Adrenal gland (tissue), 9 donors: ENCODE measurements at regions not wholly inside any gene's neighbourhood (a gene's known extent, or its start where the extent isn't known, plus 50 kb on each side); places are given as distances from the start of the nearest gene placed in this dataset.

Experiments used
- DNase-seq, 7 donors: peaks; one replicate each; pipeline ENCODE4 v3.0.0-alpha.2; 2019 to 2020
- H3K27ac ChIP-seq, 5 donors: fragments of 200-600 bp; sonication (generic) in 4 of 5; 1 replicate in 3 of 5; 2 replicates in 2 of 5; pipeline versions ENCODE4 v1.5.1 to v1.8.0; 2016 to 2020; ENCODE audit warnings: mild to moderate bottlenecking in 1 of 5
- H3K27me3 ChIP-seq: fragments of 200-600 bp; 2 replicates; pipeline ENCODE4 v1.8.0; 2021
- H3K36me3 ChIP-seq, 2 donors: fragments of 200-600 bp; replicated peaks in 1 of 2; 1 replicate in 1 of 2; 2 replicates in 1 of 2; pipeline versions ENCODE4 v1.5.1 to v1.8.0; 2018 to 2022
- H3K4me1 ChIP-seq, 2 donors: fragments of 200-600 bp; replicated peaks in 1 of 2; 1 replicate in 1 of 2; 2 replicates in 1 of 2; pipeline versions ENCODE4 v1.5.1 to v1.8.0; 2018 to 2021
- H3K4me3 ChIP-seq, 4 donors: fragments of 200-600 bp; sonication (generic) in 3 of 4; one replicate each; pipeline ENCODE4 v1.5.1; 2016 to 2018
- H3K9me3 ChIP-seq, 3 donors: fragments of 200-600 bp; sonication (generic) in 1 of 3; replicated peaks in 1 of 3; 1 replicate in 2 of 3; 2 replicates in 1 of 3; pipeline versions ENCODE4 v1.5.1 to v1.8.0; 2016 to 2021
- POLR2A ChIP-seq, 2 donors: fragments of 450-650 bp; IDR thresholded peaks; one replicate each; pipeline ENCODE4 v1.6.1; 2017; ENCODE audit warnings: antibody characterized with exemption in 2 of 2, mild to moderate bottlenecking in 2 of 2, moderate library complexity in 1 of 2
- WGBS, 4 donors: extraction: QIAGEN DNeasy Blood & Tissue Kit in 2 of 4; methylation state at CpG; one replicate each; pipeline versions ENCODE4 v1.1.5 to v1.1.7; 2013 to 2017; 5-methylcytosine and 5-hydroxymethylcytosine counted together
- intact Hi-C, 2 donors: fragments of 100-400 bp; cut with DNase I; formaldehyde crosslinking; loops; one replicate each; pipeline versions ENCODE4 v1.14.1 to v1.15.0; 2022 to 2023
- TF ChIP-seq, protein P1 (sequence below), 6 experiments: fragments of 450-650 bp in 4 of 6; fragments of 200-600 bp in 2 of 6; sonication (generic) in 1 of 6; IDR thresholded peaks; 1 replicate in 5 of 6; 2 replicates in 1 of 6; pipeline versions ENCODE4 v1.5.1 to v1.8.0; 2016 to 2021; ENCODE audit warnings: antibody characterized with exemption in 6 of 6, mild to moderate bottlenecking in 2 of 6, moderate library complexity in 1 of 6
- donor health status: healthy with polysubstance abuse.
- donor health status: Bipolar disorder and iron deficiency.
- donor health status: DM: yes; HTN: yes; CAD: no.
- donor health status: DM: no; HTN: no; CAD: no.
- donor health status: DM: no; HTN: no; CAD: no.

DNA sequence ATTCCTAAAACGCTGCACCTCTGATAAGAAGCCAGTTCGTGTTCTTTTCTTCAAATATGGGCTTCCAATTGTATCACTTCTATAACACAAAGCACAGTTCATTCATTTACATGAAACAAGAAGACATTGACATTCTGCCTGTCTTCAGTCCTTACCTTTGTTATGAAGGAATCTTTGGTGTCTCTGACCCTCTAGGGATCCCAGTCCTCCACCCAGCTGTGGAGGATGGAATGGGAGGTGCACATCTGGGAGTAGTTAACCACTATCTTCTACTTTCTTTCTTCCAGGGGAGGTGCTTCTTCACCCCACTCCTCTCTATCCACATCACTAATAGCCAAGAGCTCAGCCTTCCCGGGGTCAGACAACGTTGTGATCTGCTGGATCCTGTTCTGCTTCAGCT, 233.4 kb downstream of the CDC5L start:
- TF ChIP-seq, protein P1, sequence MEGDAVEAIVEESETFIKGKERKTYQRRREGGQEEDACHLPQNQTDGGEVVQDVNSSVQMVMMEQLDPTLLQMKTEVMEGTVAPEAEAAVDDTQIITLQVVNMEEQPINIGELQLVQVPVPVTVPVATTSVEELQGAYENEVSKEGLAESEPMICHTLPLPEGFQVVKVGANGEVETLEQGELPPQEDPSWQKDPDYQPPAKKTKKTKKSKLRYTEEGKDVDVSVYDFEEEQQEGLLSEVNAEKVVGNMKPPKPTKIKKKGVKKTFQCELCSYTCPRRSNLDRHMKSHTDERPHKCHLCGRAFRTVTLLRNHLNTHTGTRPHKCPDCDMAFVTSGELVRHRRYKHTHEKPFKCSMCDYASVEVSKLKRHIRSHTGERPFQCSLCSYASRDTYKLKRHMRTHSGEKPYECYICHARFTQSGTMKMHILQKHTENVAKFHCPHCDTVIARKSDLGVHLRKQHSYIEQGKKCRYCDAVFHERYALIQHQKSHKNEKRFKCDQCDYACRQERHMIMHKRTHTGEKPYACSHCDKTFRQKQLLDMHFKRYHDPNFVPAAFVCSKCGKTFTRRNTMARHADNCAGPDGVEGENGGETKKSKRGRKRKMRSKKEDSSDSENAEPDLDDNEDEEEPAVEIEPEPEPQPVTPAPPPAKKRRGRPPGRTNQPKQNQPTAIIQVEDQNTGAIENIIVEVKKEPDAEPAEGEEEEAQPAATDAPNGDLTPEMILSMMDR (IDR thresholded peaks at IDR 0.05), result no peak
- TF ChIP-seq POLR2A (IDR thresholded peaks at IDR 0.05), result no peak
- no peak overlapping the region for H3K27ac ChIP-seq
- no peaks in the 10 kb centered on the region for H3K4me1 ChIP-seq
- H3K36me3 ChIP-seq, result no peaks in the 10 kb centered on the region
- no peaks in the 10 kb centered on the region for H3K9me3 ChIP-seq
- H3K27me3 ChIP-seq, result no peaks in the 10 kb centered on the region
- intact Hi-C loops, result no loop called here
- 77 to 90% (median 89%) methylated on average over 4 of the region's 4 CpGs for WGBS, 4 donors
- no peak overlapping the region for H3K4me3 ChIP-seq
- no peak for DNase-seq

GRCh38 chr6:44621846-44622245, 234.3 kb downstream of the CDC5L start:
- Histone ChIP-seq H3K36me3 (no peaks in the 10 kb centered on the region), H3K9me3 (no peaks in the 10 kb centered on the region), H3K27ac (no peak overlapping the region), H3K27me3 (no peaks in the 10 kb centered on the region), H3K4me3 (no peak overlapping the region), H3K4me1 (no peaks in the 10 kb centered on the region)
- TF ChIP-seq POLR2A (IDR thresholded peaks at IDR 0.05), result no peak
- TF ChIP-seq, protein P1 (IDR thresholded peaks at IDR 0.05), result no peak
- no peak for DNase-seq
- WGBS, 4 donors, result 70 to 74% (median 72%) methylated on average over 2 of the region's 2 CpGs
- intact Hi-C loops, result no loop called here

DNA sequence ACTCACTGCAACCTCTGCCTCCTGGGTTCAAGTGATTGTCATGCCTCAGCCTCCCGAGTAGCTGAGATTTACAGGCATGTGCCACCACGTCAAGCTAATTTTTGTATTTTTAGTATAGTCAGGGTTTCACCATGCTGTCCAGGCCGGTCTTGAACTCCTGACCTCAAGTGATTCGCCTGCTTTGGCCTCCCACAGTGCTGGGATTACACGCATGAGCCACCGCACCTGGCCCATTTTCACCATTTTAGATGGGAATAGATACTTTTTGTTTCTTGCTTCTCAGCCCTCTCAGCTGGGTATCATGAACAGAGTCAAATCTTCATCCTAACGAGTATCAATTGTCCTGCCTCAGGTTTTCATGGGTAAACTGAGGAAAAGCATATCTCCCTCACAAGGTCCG, 235.0 kb downstream of the CDC5L start:
- 79 to 84% (median 82%) methylated on average over 8 of the region's 8 CpGs for WGBS, 4 donors
- H3K4me1 ChIP-seq, result no peaks in the 10 kb centered on the region

GRCh38 chr6:44622956-44623355, 235.4 kb downstream of the CDC5L start:
- Histone ChIP-seq H3K27me3 (no peaks in the 10 kb centered on the region), H3K4me1 (no peaks in the 10 kb centered on the region), H3K4me3 (no peak overlapping the region), H3K27ac (no peak overlapping the region), H3K9me3 (no peaks in the 10 kb centered on the region), H3K36me3 (no peaks in the 10 kb centered on the region)
- TF ChIP-seq, protein P1 (IDR thresholded peaks at IDR 0.05), result no peak
- no peak for TF ChIP-seq POLR2A (IDR thresholded peaks at IDR 0.05)
- DNase-seq, result no peak
- intact Hi-C loops, result no loop called here
- WGBS, 4 donors, result 52 to 73% (median 58%) methylated on average over 2 of the region's 2 CpGs

More for the DNA sequence above, 235.0 kb downstream of the CDC5L start:
- Histone ChIP-seq H3K27ac (no peak overlapping the region), H3K4me3 (no peak overlapping the region), H3K36me3 (no peaks in the 10 kb centered on the region), H3K9me3 (no peaks in the 10 kb centered on the region), H3K27me3 (no peaks in the 10 kb centered on the region)
- intact Hi-C loops, result no loop called here
- TF ChIP-seq, protein P1 (IDR thresholded peaks at IDR 0.05), result no peak
- no peak for TF ChIP-seq POLR2A (IDR thresholded peaks at IDR 0.05)
- no peak for DNase-seq
